C4-2B (cell line): ENCODE measurements at regions not wholly inside any gene's neighbourhood (a gene's known extent, or its start where the extent isn't known, plus 50 kb on each side); places are given as distances from the start of the nearest gene placed in this dataset.

Experiments
- H3K27ac ChIP-seq: fragments of 450-650 bp; 2 replicates; pipeline ENCODE4 v1.5.1; 2017
- ZFX ChIP-seq: fragments of 450-650 bp; IDR thresholded peaks from 2 replicates; pipeline ENCODE4 v1.6.1; 2017
- TF ChIP-seq, protein P1 (sequence below): fragments of 450-650 bp; conservative IDR thresholded peaks from 2 replicates; pipeline ENCODE4 v1.5.1; 2017; ENCODE audit warnings: mild to moderate bottlenecking

- no peak for TF ChIP-seq ZFX
- TF ChIP-seq, protein P1, sequence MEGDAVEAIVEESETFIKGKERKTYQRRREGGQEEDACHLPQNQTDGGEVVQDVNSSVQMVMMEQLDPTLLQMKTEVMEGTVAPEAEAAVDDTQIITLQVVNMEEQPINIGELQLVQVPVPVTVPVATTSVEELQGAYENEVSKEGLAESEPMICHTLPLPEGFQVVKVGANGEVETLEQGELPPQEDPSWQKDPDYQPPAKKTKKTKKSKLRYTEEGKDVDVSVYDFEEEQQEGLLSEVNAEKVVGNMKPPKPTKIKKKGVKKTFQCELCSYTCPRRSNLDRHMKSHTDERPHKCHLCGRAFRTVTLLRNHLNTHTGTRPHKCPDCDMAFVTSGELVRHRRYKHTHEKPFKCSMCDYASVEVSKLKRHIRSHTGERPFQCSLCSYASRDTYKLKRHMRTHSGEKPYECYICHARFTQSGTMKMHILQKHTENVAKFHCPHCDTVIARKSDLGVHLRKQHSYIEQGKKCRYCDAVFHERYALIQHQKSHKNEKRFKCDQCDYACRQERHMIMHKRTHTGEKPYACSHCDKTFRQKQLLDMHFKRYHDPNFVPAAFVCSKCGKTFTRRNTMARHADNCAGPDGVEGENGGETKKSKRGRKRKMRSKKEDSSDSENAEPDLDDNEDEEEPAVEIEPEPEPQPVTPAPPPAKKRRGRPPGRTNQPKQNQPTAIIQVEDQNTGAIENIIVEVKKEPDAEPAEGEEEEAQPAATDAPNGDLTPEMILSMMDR, result no peak
Observed at GRCh38 chr9:1151691-1152090, 101.5 kb downstream of the DMRT2 start.

DNA sequence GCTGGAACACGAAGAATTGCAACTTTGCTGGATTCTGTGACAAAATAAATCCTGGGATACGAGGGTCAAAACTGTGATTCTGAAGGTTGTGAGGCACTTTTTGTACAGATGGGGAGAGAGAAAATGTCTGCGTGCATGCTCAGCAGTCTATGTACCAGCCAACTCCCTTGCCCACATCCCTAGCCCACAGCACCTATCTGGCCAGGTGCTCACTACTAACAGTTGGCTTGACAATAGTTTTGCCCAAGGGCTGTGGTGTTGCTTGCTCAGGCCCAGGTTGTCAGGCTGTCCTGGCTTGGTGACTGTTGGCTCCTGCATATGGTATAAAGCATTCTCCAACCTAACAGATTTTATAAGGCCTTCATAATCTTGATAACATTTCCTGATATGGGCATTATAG is 102.0 kb downstream of the DMRT2 start:
- TF ChIP-seq, protein P1, result no peak
- no peak for TF ChIP-seq ZFX
- H3K27ac ChIP-seq, result no peak overlapping the region

More at GRCh38 chr9:1151691-1152090, 101.5 kb downstream of the DMRT2 start:
- H3K27ac ChIP-seq, result no peak overlapping the region

GRCh38 chr9:1154739-1155138 is 104.6 kb downstream of the DMRT2 start:
- TF ChIP-seq, protein P1, result no peak
- H3K27ac ChIP-seq, result no peak overlapping the region

DNA sequence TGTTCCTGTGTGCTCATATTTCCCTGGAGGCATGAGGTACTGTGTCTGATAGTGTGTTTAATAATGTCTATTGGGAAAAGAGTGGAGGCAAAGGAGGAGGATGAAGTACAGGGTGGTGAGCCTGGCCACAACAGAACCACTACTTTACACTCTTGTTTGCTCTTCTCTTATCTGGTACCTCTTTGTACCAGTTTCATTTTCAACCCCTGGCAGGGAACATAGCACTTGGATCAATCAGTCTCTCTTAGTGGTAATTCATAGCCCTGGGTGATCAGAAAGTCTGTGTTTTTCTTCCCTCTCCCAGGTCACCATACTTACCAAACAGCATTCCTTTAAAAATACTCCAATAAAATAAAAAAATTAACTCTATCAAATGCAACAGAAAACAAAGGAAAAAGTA is 105.4 kb downstream of the DMRT2 start:
- TF ChIP-seq, protein P1, result no peak
- no peak for TF ChIP-seq ZFX
- no peak overlapping the region for H3K27ac ChIP-seq

DNA sequence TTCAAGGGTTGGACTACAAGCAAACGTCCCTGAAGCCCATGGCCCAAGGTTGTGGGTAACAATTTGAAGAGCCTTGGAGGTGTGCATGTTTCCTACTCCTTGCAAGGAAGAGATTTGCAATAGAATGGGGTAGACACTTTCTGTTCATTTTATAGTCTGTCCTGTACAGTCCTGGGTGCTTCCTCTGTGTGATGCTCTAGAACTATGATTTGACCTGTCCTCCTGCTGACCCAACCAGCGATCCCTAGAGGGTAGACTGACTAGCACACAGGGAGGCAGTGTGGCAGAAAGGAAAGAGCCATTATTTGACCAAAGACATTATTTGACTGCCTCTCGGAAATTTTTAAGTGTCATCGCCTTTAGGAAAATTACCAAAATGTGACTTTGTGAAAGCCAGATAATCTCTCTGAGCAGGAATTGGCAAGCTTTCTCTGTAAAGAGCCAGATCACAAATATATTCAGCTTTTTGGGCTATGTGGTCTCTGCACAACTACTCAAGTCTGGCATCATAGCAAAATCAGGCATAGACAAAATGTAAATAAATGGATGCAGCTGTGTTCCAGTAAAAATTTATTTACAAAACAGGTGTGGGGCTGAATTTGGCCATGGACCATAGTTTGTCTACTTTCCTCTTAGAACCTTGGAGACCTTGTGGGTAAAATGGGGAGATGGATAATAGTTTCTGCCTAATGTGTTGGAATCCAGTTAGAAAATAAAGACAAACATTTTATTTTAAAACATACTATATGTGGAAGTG is 106.8 kb downstream of the DMRT2 start:
- no peak overlapping the region for H3K27ac ChIP-seq
- TF ChIP-seq, protein P1, result no peak
- no peak for TF ChIP-seq ZFX

GRCh38 chr9:1157836-1158235 is 107.7 kb downstream of the DMRT2 start:
- no peak overlapping the region for H3K27ac ChIP-seq
- TF ChIP-seq ZFX, result no peak
- TF ChIP-seq, protein P1, result no peak

DNA sequence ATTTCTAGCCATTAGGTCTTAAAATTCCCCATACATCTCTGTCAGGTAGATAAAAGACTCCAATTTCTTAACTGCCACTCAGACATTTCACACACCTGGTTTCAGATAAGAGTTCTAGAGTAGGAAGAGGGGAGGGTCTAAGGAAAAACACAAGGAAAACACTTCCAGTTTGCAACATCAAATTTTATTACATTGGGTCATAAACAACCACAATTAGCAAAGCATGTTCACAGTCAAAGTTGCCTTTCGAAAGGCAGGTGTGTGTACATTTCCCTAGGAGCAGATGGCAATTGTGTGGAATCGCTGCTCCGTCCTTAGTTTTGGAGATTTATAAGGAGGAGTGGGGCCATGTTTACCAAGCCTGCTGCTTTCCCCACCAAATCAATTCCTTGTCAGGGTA is 120.8 kb downstream of the DMRT2 start:
- H3K27ac ChIP-seq, result no peak overlapping the region
- TF ChIP-seq ZFX, result no peak
- TF ChIP-seq, protein P1, result no peak
